Trophoblast cell (in vitro differentiated cells and primary cell): ENCODE measurements at regions not wholly inside any gene's neighbourhood (a gene's known extent, or its start where the extent isn't known, plus 50 kb on each side); places are given as distances from the start of the nearest gene placed in this dataset.

ENCODE experiments used
- DNase-seq, 2 donors: peaks; one replicate each; pipeline ENCODE4 v3.0.0-alpha.2; 2016
- H2AFZ ChIP-seq: 2 replicates; pipeline ENCODE4 v1.6.1; 2013; ENCODE audit warnings: low read length, moderate library complexity, mild to moderate bottlenecking; ENCODE audit not compliant: insufficient read depth, poor library complexity
- H2AK5ac ChIP-seq: 2 replicates; pipeline ENCODE4 v1.6.1; 2013; ENCODE audit warnings: mild to moderate bottlenecking, low read length
- H2BK120ac ChIP-seq: 2 replicates; pipeline ENCODE4 v1.6.1; 2013; ENCODE audit warnings: low read length, mild to moderate bottlenecking, moderate library complexity; ENCODE audit not compliant: insufficient read depth, poor library complexity
- H2BK12ac ChIP-seq: 2 replicates; pipeline ENCODE4 v1.6.1; 2013; ENCODE audit warnings: mild to moderate bottlenecking, low read length, moderate library complexity
- H2BK5ac ChIP-seq: 2 replicates; pipeline ENCODE4 v1.6.1; 2013; ENCODE audit warnings: low read length, low read depth, moderate library complexity, mild to moderate bottlenecking; ENCODE audit not compliant: poor library complexity
- H3K14ac ChIP-seq: 2 replicates; pipeline ENCODE4 v1.6.1; 2013; ENCODE audit warnings: mild to moderate bottlenecking, low read length
- H3K18ac ChIP-seq: 2 replicates; pipeline ENCODE4 v1.6.1; 2013; ENCODE audit warnings: mild to moderate bottlenecking, low read length
- H3K23ac ChIP-seq: 2 replicates; pipeline ENCODE4 v1.6.1; 2013; ENCODE audit warnings: low read length
- H3K27ac ChIP-seq: 2 replicates; pipeline ENCODE4 v1.5.1; 2013; ENCODE audit warnings: low read depth, mild to moderate bottlenecking, inconsistent platforms, low read length, moderate library complexity
- H3K27me3 ChIP-seq: 2 replicates; pipeline ENCODE4 v1.6.1; 2013; ENCODE audit warnings: inconsistent platforms, mild to moderate bottlenecking, low read length, moderate library complexity; ENCODE audit not compliant: insufficient read depth
- H3K36me3 ChIP-seq, 2 experiments: 1 replicate in 1 of 2; 2 replicates in 1 of 2; pipeline ENCODE4 v1.6.1; 2013; ENCODE audit warnings: low read length in 2 of 2, mild to moderate bottlenecking in 2 of 2, moderate library complexity in 1 of 2; ENCODE audit not compliant: insufficient read depth in 2 of 2, control insufficient read depth in 1 of 2
- H3K4ac ChIP-seq: 2 replicates; pipeline ENCODE4 v1.6.1; 2013; ENCODE audit warnings: low read depth, mild to moderate bottlenecking, low read length, moderate library complexity
- H3K4me1 ChIP-seq, 2 experiments: 1 replicate in 1 of 2; 2 replicates in 1 of 2; pipeline ENCODE4 v1.6.1; 2013; ENCODE audit warnings: low read length in 2 of 2, mild to moderate bottlenecking in 2 of 2, moderate library complexity in 1 of 2; ENCODE audit not compliant: insufficient read depth in 2 of 2, control insufficient read depth in 1 of 2
- H3K4me2 ChIP-seq: 2 replicates; pipeline ENCODE4 v1.6.1; 2013; ENCODE audit warnings: inconsistent platforms, mild to moderate bottlenecking, low read length, moderate library complexity
- H3K4me3 ChIP-seq: 2 replicates; pipeline ENCODE4 v1.5.1; 2013; ENCODE audit warnings: mild to moderate bottlenecking, low read depth, low read length, inconsistent platforms
- H3K79me1 ChIP-seq: one replicate; pipeline ENCODE4 v1.6.1; 2013; ENCODE audit warnings: low read length
- H3K79me2 ChIP-seq: 2 replicates; pipeline ENCODE4 v1.6.1; 2013; ENCODE audit warnings: low read length, mild to moderate bottlenecking; ENCODE audit not compliant: control insufficient read depth, insufficient read depth, poor library complexity
- H3K9ac ChIP-seq: 2 replicates; pipeline ENCODE4 v1.6.1; 2013; ENCODE audit warnings: mild to moderate bottlenecking, low read length
- H3K9me3 ChIP-seq: 2 replicates; pipeline ENCODE4 v1.6.1; 2013; ENCODE audit warnings: low read depth, mild to moderate bottlenecking, control low read depth, inconsistent platforms, low read length; ENCODE audit not compliant: insufficient read depth
- H4K12ac ChIP-seq: 2 replicates; pipeline ENCODE4 v1.6.1; 2013; ENCODE audit warnings: low read depth, mild to moderate bottlenecking, low read length, moderate library complexity
- H4K8ac ChIP-seq: 2 replicates; pipeline ENCODE4 v1.6.1; 2013; ENCODE audit warnings: low read depth, mild to moderate bottlenecking, low read length, moderate library complexity
- H4K91ac ChIP-seq: one replicate; pipeline ENCODE4 v1.6.1; 2013; ENCODE audit warnings: low read depth, mild to moderate bottlenecking, low read length, moderate library complexity
- WGBS: extraction: QIAGEN DNeasy Blood & Tissue Kit; methylation state at CpG from one replicate; pipeline ENCODE4 v1.1.7; 2013; ENCODE audit warnings: missing lambda C conversion rate; ENCODE audit not compliant: insufficient read length, insufficient coverage; ENCODE audit errors: extremely low coverage; 5-methylcytosine and 5-hydroxymethylcytosine counted together

GRCh38 chr16:65947951-65948350, 418.5 kb upstream of the CDH5 start:
- no peaks in the 10 kb centered on the region for H3K9me3 ChIP-seq
- no peak overlapping the region for H3K23ac ChIP-seq
- H3K9ac ChIP-seq, result no peak overlapping the region
- H3K14ac ChIP-seq, result no peak overlapping the region
- no peak overlapping the region for H2BK5ac ChIP-seq
- no peak overlapping the region for H2BK12ac ChIP-seq
- no peak overlapping the region for H2AFZ ChIP-seq
- no peak overlapping the region for H4K91ac ChIP-seq
- H3K4me3 ChIP-seq, result no peak overlapping the region
- no peak overlapping the region for H3K27ac ChIP-seq
- no peak overlapping the region for H4K8ac ChIP-seq
- no peaks in the 10 kb centered on the region for H3K4me1 ChIP-seq
- H3K4me2 ChIP-seq, result no peak overlapping the region
- H3K27me3 ChIP-seq, result no peaks in the 10 kb centered on the region
- no peaks in the 10 kb centered on the region for H3K79me1 ChIP-seq
- no peak overlapping the region for H2BK120ac ChIP-seq
- H3K79me2 ChIP-seq, result no peaks in the 10 kb centered on the region
- no peaks in the 10 kb centered on the region for H3K36me3 ChIP-seq
- WGBS, result no CpG with 5 or more reads among the region's 4 CpGs
- no peak overlapping the region for H3K18ac ChIP-seq
- no peak overlapping the region for H3K4ac ChIP-seq
- no peak overlapping the region for H4K12ac ChIP-seq
- no peak overlapping the region for H2AK5ac ChIP-seq
- no peak for DNase-seq

DNA sequence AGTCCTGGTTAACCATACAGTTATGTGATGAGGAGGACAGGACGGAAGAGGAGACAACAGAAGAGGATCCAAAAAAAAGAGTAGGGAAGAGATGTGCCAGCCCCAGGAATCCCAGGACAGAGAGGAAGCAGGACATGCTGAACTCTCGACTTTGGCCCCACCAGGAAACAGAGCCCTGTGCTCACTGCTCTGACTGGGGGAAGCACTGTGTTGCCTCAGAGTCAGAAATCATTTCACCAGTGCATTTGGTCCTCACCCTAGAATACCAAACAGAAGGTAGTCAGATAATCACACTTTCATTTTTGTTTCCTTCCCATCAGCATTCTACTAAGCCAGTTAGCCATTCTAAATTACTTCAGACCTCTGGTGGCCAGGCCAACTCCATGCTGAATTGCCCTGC, 421.0 kb upstream of the CDH5 start:
- Histone ChIP-seq H2AFZ (no peak overlapping the region), H2AK5ac (no peak overlapping the region), H3K4me3 (no peak overlapping the region), H3K27ac (no peak overlapping the region), H3K9ac (no peak overlapping the region), H3K18ac (no peak overlapping the region), H4K8ac (no peak overlapping the region), H3K4me1 (no peaks in the 10 kb centered on the region), H3K23ac (no peak overlapping the region), H3K4ac (no peak overlapping the region), H3K79me1 (no peaks in the 10 kb centered on the region), H3K9me3 (no peaks in the 10 kb centered on the region), H4K12ac (no peak overlapping the region), H3K79me2 (no peaks in the 10 kb centered on the region), H3K4me2 (no peak overlapping the region), H3K36me3 (no peaks in the 10 kb centered on the region), H3K14ac (no peak overlapping the region), H2BK12ac (no peak overlapping the region), H2BK5ac (no peak overlapping the region), H2BK120ac (no peak overlapping the region), H4K91ac (no peak overlapping the region), H3K27me3 (no peaks in the 10 kb centered on the region)
- DNase-seq, result no peak
- no CpG with 5 or more reads among the region's 2 CpGs for WGBS

DNA sequence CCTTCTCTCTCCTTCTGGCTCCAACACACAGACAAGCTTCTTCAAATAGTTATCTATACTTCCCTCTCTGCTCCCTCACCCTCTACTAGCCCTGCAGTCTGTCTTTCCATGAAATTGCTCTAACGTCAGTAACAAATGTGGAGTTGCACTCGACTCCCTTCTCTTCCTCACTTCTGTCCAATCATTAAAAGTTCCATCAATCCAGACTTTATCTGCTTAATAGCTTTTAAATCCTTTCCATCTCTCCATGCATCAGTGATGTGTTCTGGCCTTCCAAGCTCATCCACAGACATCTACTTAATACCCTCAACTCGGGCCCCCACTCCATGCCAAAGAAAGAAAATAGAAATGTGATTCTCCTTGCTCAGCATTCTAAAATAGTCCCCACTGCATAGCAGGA, 422.1 kb upstream of the CDH5 start:
- Histone ChIP-seq H3K9ac (no peak overlapping the region), H2AFZ (no peak overlapping the region), H3K4ac (no peak overlapping the region), H2AK5ac (no peak overlapping the region), H4K12ac (no peak overlapping the region), H2BK12ac (no peak overlapping the region), H3K4me2 (no peak overlapping the region), H4K91ac (no peak overlapping the region), H3K4me1 (no peaks in the 10 kb centered on the region), H2BK5ac (no peak overlapping the region), H3K79me2 (no peaks in the 10 kb centered on the region), H3K4me3 (no peak overlapping the region), H3K23ac (no peak overlapping the region), H3K27me3 (no peaks in the 10 kb centered on the region), H3K9me3 (no peaks in the 10 kb centered on the region), H2BK120ac (no peak overlapping the region), H4K8ac (no peak overlapping the region), H3K14ac (no peak overlapping the region), H3K18ac (no peak overlapping the region), H3K27ac (no peak overlapping the region), H3K79me1 (no peaks in the 10 kb centered on the region), H3K36me3 (no peaks in the 10 kb centered on the region)
- no CpG with 5 or more reads among the region's 3 CpGs for WGBS
- no peak for DNase-seq

DNA sequence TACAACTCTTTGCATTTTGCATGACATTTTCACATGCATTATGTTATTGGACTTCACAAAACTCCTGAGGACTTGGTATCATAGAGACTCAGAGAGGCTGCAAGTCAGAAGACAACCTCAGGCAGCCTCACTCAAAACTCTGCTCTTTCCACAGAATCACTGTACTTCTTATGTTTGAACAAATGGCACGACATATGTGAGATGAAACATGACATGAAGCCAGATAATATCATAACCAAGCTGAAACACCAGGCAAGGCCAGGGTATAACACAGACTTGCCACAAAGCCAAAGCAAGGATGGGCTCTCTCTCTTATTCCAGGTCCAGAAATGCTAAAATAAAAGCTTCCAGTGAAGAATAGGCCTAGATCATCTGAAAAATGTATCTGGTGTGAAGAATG, 425.8 kb upstream of the CDH5 start:
- no peak overlapping the region for H3K9ac ChIP-seq
- no peaks in the 10 kb centered on the region for H3K27me3 ChIP-seq
- no peak overlapping the region for H4K12ac ChIP-seq
- no peak overlapping the region for H2BK12ac ChIP-seq
- DNase-seq, result no peak
- no peak overlapping the region for H2BK5ac ChIP-seq
- H2AFZ ChIP-seq, result no peak overlapping the region
- H2BK120ac ChIP-seq, result no peak overlapping the region
- no peak overlapping the region for H3K4ac ChIP-seq
- no peak overlapping the region for H3K4me2 ChIP-seq
- H3K27ac ChIP-seq, result no peak overlapping the region
- H4K91ac ChIP-seq, result no peak overlapping the region
- no peak overlapping the region for H2AK5ac ChIP-seq
- WGBS, result no CpG with 5 or more reads among the region's 1 CpG
- H4K8ac ChIP-seq, result no peak overlapping the region
- no peaks in the 10 kb centered on the region for H3K36me3 ChIP-seq
- no peak overlapping the region for H3K14ac ChIP-seq
- H3K23ac ChIP-seq, result no peak overlapping the region
- no peak overlapping the region for H3K18ac ChIP-seq
- H3K4me3 ChIP-seq, result no peak overlapping the region
- no peaks in the 10 kb centered on the region for H3K79me1 ChIP-seq
- H3K79me2 ChIP-seq, result no peaks in the 10 kb centered on the region
- no peaks in the 10 kb centered on the region for H3K4me1 ChIP-seq
- H3K9me3 ChIP-seq, result no peaks in the 10 kb centered on the region
